Thoracic aorta (tissue), 2 donors: ENCODE measurements at regions not wholly inside any gene's neighbourhood (a gene's known extent, or its start where the extent isn't known, plus 50 kb on each side); places are given as distances from the start of the nearest gene placed in this dataset.
"Not testable (repeated sequence)": the region's sequence is repeated elsewhere in the genome, so short reads cannot be mapped to it uniquely, and the experiment has no call there.

ENCODE experiments used
- ATAC-seq: fragments of 150-250 bp; one replicate; pipeline ENCODE4 v1.8.0; 2017; ENCODE audit warnings: low read depth; ENCODE audit not compliant: insufficient number of reproducible peaks, low FRiP score
- DNase-seq: peaks from one replicate; pipeline ENCODE4 v3.0.0-alpha.2; 2020; ENCODE audit warnings: low spot score
- H3K27ac ChIP-seq, 2 donors: fragments of 200-600 bp; sonication (generic); 1 replicate in 1 of 2; 2 replicates in 1 of 2; pipeline ENCODE4 v1.5.1; 2016; ENCODE audit warnings: mild to moderate bottlenecking in 2 of 2, moderate library complexity in 2 of 2
- H3K27me3 ChIP-seq: fragments of 200-600 bp; sonication (generic); replicated peaks from 2 replicates; pipeline ENCODE4 v1.6.0; 2016; ENCODE audit warnings: mild to moderate bottlenecking; ENCODE audit not compliant: insufficient read depth
- H3K36me3 ChIP-seq: fragments of 200-600 bp; sonication (generic); one replicate; pipeline ENCODE4 v1.5.1; 2016
- H3K4me1 ChIP-seq, 2 donors: fragments of 200-600 bp; sonication (generic); 1 replicate in 1 of 2; 2 replicates in 1 of 2; pipeline versions ENCODE4 v1.5.1 to v1.6.0; 2016; ENCODE audit warnings: low read depth in 2 of 2, mild to moderate bottlenecking in 1 of 2; ENCODE audit not compliant: control insufficient read depth in 1 of 2
- H3K4me3 ChIP-seq: fragments of 200-600 bp; sonication (generic); 2 replicates; pipeline ENCODE4 v1.5.1; 2016; ENCODE audit warnings: mild to moderate bottlenecking
- H3K9me3 ChIP-seq: fragments of 200-600 bp; sonication (generic); 2 replicates; pipeline ENCODE4 v1.5.1; 2016
- TF ChIP-seq, protein P1 (sequence below): fragments of 200-600 bp; sonication (generic); IDR thresholded peaks from one replicate; pipeline ENCODE4 v1.5.1; 2019; ENCODE audit warnings: antibody characterized with exemption

DNA sequence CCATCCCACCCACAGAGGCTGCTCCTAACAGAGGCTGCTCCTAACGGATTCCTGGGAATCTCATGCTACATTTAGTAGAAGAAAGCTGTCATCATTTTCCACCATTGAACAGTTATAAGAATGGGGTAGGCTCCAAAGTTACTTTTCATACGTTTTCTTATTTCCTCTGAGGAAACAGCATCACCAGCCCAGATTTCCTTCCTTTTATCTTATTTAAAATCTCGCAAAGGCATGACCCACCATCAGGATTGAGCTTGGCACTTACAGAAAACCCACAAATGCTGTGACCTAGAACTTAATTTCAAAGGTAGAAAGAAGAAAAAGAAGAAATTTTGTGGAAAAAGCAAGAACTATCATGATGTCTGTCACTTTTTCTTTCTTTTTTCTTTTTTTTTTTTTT is 168.0 kb downstream of the LY86 start:
- H3K4me1 ChIP-seq: peaks cover 0 to 3% of the 10 kb centered on the region in 2 donors
- DNase-seq (no peak), ATAC-seq (no peak)
- H3K27ac ChIP-seq: no peak overlapping the region
- no peaks in the 10 kb centered on the region for H3K36me3 ChIP-seq
- H3K27me3 ChIP-seq: no peaks in the 10 kb centered on the region
- TF ChIP-seq, protein P1, sequence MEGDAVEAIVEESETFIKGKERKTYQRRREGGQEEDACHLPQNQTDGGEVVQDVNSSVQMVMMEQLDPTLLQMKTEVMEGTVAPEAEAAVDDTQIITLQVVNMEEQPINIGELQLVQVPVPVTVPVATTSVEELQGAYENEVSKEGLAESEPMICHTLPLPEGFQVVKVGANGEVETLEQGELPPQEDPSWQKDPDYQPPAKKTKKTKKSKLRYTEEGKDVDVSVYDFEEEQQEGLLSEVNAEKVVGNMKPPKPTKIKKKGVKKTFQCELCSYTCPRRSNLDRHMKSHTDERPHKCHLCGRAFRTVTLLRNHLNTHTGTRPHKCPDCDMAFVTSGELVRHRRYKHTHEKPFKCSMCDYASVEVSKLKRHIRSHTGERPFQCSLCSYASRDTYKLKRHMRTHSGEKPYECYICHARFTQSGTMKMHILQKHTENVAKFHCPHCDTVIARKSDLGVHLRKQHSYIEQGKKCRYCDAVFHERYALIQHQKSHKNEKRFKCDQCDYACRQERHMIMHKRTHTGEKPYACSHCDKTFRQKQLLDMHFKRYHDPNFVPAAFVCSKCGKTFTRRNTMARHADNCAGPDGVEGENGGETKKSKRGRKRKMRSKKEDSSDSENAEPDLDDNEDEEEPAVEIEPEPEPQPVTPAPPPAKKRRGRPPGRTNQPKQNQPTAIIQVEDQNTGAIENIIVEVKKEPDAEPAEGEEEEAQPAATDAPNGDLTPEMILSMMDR: no peak
- H3K9me3 ChIP-seq: no peaks in the 10 kb centered on the region
- H3K4me3 ChIP-seq: no peak overlapping the region

DNA sequence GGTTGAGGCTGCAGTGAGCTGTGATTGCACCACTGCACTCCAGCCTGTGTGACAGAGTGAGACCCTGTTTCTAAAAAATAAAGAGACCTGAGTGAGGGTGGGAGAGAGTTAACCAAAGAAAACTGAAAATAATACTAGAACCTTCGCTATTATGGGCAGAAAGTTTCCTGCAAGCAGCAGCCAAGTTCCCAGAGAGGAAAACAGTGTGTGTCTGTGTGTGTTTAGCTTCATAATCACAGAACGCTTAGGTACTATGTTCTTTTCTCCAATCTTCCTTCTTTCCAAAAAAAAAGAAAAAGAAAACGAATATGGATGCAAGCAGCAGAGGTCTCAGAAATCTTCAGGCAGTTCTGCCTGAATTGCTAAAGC is 170.0 kb downstream of the LY86 start:
- no peak for ATAC-seq
- no peak overlapping the region for H3K27ac ChIP-seq
- no peaks in the 10 kb centered on the region for H3K4me1 ChIP-seq
- no peaks in the 10 kb centered on the region for H3K9me3 ChIP-seq
- no peak for DNase-seq
- H3K27me3 ChIP-seq: no peaks in the 10 kb centered on the region
- TF ChIP-seq, protein P1: no peak
- H3K4me3 ChIP-seq: no peak overlapping the region
- no peaks in the 10 kb centered on the region for H3K36me3 ChIP-seq

DNA sequence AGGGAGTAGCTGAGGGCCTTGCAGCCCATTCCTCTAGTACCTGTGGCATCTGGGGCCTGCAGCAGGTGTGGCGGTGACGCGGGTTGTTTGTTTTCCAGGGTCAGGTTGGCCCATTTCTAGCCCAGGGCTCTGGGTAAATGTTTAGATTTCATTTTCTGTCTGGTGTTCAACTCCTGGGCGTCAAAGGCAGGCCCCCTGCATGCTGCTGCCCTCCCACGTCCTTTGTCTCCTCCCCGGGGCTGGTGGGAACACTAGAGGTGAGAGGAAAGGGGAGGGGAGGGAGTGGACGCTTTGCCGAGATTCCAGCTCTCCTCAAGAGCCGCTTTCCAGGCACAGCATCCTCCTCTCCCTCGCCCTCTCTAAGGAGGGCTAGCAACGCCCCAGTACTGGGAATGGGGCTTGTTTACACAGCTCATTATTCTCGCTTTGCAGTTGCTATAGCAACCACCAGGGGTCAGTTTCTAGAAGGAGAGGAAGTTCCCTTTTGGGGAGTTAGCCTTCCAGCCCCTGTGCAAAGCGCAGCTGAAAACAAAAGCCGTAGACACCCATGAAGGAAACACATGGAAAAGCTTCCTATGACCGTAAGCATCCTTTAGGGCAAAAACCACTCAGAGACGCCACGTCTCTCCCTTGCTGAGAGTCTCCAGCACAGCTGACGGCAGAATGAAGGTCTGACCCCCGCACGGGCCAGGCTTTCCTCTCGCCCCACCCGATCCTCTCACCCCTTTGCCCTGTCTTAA is 170.6 kb downstream of the LY86 start:
- Histone ChIP-seq H3K27me3 (no peaks in the 10 kb centered on the region), H3K4me1 (no peaks in the 10 kb centered on the region), H3K9me3 (no peaks in the 10 kb centered on the region), H3K4me3 (peak overlapping the region; percentile 25), H3K36me3 (no peaks in the 10 kb centered on the region), H3K27ac (no peak overlapping the region)
- DNase-seq: no peak
- TF ChIP-seq, protein P1: peak; percentile 37
- ATAC-seq: no peak

DNA sequence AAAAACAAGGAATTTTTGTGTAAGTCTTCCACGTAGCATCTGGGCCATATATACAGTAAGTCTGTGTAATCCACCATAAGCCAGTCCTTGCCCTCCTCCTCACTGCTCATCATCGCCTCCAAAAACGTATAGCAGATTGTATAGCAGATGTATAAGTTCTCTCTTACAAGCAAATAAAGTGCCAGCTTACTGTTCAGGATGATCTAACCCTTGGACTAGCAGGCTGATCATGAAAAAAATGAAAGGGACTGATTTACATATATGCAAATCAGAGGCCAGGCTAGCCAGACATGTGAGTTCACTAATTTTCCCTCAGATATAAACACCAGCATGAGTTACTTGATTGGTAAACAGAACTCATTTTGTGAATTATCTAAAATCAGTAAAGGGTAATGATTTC is 171.5 kb downstream of the LY86 start:
- H3K9me3 ChIP-seq: no peaks in the 10 kb centered on the region
- no peaks in the 10 kb centered on the region for H3K27me3 ChIP-seq
- no peaks in the 10 kb centered on the region for H3K36me3 ChIP-seq
- ATAC-seq (no peak), DNase-seq (no peak)
- H3K4me3 ChIP-seq: no peak overlapping the region
- no peak overlapping the region for H3K27ac ChIP-seq
- TF ChIP-seq, protein P1: no peak
- H3K4me1 ChIP-seq: no peaks in the 10 kb centered on the region

DNA sequence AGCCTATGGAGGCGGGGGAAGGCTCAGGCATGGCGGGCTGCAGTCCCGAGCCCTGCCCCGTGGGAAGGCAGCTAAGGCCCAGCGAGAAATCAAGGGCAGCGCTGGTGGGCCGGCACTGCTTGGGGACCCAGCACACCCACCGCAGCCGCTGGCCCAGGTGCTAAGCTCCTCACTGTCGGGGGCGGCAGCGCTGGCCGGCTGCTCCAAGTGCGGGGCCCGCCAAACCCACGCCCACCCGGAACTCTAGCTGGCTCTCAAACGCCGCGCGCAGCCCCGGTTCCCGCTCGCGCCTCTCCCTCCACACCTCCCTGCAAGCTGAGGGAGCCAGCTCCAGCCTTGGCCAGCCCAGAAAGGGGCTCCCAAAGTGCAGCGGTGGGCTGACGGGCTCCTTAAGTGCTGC is 174.0 kb downstream of the LY86 start:
- ATAC-seq, H3K36me3 ChIP-seq, DNase-seq: not testable (repeated sequence)

More for the DNA sequence above, 174.0 kb downstream of the LY86 start:
- not testable (repeated sequence) for H3K4me3 ChIP-seq, H3K27me3 ChIP-seq, H3K9me3 ChIP-seq, H3K27ac ChIP-seq, H3K4me1 ChIP-seq
